ENCODE measurements at regions not wholly inside any gene's neighbourhood (a gene's known extent, or its start where the extent isn't known, plus 50 kb on each side); places are given as distances from the start of the nearest gene placed in this dataset.

- Histone ChIP-seq H3K36me3 (no peaks in the 10 kb centered on the region), H3K27me3 (ENCODE audit: low read depth) (no peaks in the 10 kb centered on the region), H3K4me1 (no peaks in the 10 kb centered on the region), H3K4me3 (no peak overlapping the region), H3K27ac (no peak overlapping the region), H3K9me3 (no peaks in the 10 kb centered on the region)
- ATAC-seq (no peak), DNase-seq (no peak)
- intact Hi-C loops (cut with DNase I) = no loop called here
- no peak for TF ChIP-seq CTCF (IDR thresholded peaks at IDR 0.05)
Observed at GRCh38 chr11:109291553-109291952, 130.4 kb upstream of the C11orf87 start.

DNA sequence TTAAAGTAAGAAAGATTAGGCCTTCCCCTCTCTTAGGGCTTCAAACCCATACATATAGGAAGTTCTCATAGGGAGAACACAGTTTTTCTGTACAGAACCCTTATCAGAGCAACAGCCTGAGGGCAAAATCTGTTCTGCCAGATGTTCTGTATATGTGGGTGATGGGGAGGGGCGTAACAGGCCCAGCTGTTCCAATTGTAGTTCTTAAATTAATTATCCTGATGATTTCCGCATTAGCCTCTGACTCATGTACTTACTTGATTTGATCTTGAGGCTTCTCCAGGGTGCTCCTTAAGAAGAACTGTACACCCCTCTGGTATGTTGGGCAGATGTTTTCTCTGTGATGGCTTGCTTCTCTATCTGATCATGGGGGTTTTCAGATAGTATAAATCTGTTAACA is 123.1 kb upstream of the C11orf87 start:
- DNase-seq (no peak), ATAC-seq (no peak)
- intact Hi-C loops (cut with DNase I) = no loop called here
- TF ChIP-seq CTCF (IDR thresholded peaks at IDR 0.05) = no peak
- H3K9me3 ChIP-seq = no peaks in the 10 kb centered on the region
- no peaks in the 10 kb centered on the region for H3K27me3 ChIP-seq (ENCODE audit: low read depth)
- no peak overlapping the region for H3K27ac ChIP-seq
- H3K4me1 ChIP-seq = no peaks in the 10 kb centered on the region
- no peak overlapping the region for H3K4me3 ChIP-seq
- no peaks in the 10 kb centered on the region for H3K36me3 ChIP-seq

- DNase-seq (no peak), ATAC-seq (no peak)
- no peak for TF ChIP-seq CTCF (IDR thresholded peaks at IDR 0.05)
- H3K4me3 ChIP-seq = no peak overlapping the region
- no peaks in the 10 kb centered on the region for H3K36me3 ChIP-seq
- no peak overlapping the region for H3K27ac ChIP-seq
- H3K4me1 ChIP-seq = no peaks in the 10 kb centered on the region
- no peaks in the 10 kb centered on the region for H3K9me3 ChIP-seq
- intact Hi-C loops (cut with DNase I) = no loop called here
- H3K27me3 ChIP-seq (ENCODE audit: low read depth) = no peaks in the 10 kb centered on the region
Observed at GRCh38 chr11:109300211-109300610, 121.8 kb upstream of the C11orf87 start.

- DNase-seq (no peak), ATAC-seq (no peak)
- Histone ChIP-seq H3K9me3 (no peaks in the 10 kb centered on the region), H3K4me1 (no peaks in the 10 kb centered on the region), H3K27ac (no peak overlapping the region), H3K4me3 (no peak overlapping the region), H3K27me3 (ENCODE audit: low read depth) (no peaks in the 10 kb centered on the region), H3K36me3 (no peaks in the 10 kb centered on the region)
- no peak for TF ChIP-seq CTCF (IDR thresholded peaks at IDR 0.05)
- intact Hi-C loops (cut with DNase I) = no loop called here
Observed at GRCh38 chr11:109302591-109303334, 119.2 kb upstream of the C11orf87 start.

DNA sequence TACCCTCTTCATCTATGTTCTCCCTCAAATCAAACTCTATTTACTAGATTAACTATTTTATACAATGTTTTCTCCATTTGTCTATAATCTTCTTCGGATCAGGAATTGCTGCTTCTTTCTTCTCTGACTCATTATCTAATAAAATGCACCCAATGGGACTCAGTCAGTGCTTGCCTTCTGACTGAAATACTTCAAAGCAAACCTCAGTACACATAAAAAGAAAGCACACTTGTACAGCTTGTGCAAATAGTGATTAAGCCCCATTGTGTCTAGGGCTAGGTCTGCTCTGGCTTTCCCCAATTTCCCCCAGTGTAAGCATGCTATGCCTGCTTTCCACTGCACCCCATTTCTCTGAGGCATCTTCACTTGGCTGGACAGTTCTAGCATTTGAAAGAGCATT is 118.6 kb upstream of the C11orf87 start:
- intact Hi-C loops (cut with DNase I) = no loop called here
- no peaks in the 10 kb centered on the region for H3K9me3 ChIP-seq
- H3K4me1 ChIP-seq = no peaks in the 10 kb centered on the region
- H3K27me3 ChIP-seq (ENCODE audit: low read depth) = no peaks in the 10 kb centered on the region
- DNase-seq (no peak), ATAC-seq (no peak)
- H3K36me3 ChIP-seq = no peaks in the 10 kb centered on the region
- H3K27ac ChIP-seq = no peak overlapping the region
- no peak overlapping the region for H3K4me3 ChIP-seq
- no peak for TF ChIP-seq CTCF (IDR thresholded peaks at IDR 0.05)

Data from lower lobe of right lung (tissue), 2 donors.